ENCODE measurements at regions not wholly inside any gene's neighbourhood (a gene's known extent, or its start where the extent isn't known, plus 50 kb on each side); places are given as distances from the start of the nearest gene placed in this dataset.

DNA sequence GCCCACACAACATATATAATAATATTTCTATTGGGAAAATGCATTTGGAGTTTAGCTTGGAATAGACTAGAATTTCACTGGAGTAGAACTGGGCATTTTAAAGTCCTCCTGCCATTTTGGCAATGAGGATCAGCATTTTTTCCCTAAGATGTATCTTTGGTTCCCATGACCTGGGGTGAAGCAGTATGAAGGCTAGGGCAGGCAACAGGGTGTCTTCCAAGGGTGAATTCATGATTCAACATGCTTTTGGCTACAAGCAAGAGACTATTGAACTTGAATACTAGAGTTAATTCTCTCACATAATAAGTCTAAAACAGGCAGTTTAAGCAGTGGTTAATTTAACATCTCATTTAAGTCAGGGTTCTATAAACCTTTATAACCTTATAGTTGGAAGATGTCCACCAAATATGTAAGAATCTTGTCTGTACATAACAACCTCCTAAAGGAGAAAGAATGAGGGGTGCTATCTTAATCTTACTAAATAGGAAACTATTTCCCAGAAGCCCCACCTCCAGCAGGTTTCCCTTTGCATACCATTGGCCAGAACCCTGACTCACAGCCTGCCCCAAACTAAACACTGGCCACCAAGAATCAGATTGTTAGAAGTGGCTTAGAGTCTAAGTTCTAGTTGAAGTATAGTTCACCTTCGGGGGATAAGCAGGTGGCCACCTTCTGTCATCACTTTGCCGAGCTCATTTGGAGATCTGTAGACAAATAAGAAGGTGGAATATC, 96.0 kb upstream of the PRPS1L1 start:
- TF ChIP-seq, protein P1, sequence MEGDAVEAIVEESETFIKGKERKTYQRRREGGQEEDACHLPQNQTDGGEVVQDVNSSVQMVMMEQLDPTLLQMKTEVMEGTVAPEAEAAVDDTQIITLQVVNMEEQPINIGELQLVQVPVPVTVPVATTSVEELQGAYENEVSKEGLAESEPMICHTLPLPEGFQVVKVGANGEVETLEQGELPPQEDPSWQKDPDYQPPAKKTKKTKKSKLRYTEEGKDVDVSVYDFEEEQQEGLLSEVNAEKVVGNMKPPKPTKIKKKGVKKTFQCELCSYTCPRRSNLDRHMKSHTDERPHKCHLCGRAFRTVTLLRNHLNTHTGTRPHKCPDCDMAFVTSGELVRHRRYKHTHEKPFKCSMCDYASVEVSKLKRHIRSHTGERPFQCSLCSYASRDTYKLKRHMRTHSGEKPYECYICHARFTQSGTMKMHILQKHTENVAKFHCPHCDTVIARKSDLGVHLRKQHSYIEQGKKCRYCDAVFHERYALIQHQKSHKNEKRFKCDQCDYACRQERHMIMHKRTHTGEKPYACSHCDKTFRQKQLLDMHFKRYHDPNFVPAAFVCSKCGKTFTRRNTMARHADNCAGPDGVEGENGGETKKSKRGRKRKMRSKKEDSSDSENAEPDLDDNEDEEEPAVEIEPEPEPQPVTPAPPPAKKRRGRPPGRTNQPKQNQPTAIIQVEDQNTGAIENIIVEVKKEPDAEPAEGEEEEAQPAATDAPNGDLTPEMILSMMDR (IDR thresholded peaks at IDR 0.05; ENCODE audit: low read depth, low read length): no peak
- TF ChIP-seq POLR2A (IDR thresholded peaks at IDR 0.05; ENCODE audit: extremely low read depth, insufficient read length) (no peak), MAX (IDR thresholded peaks at IDR 0.05; ENCODE audit: low read depth, low read length) (no peak), MYC (IDR thresholded peaks at IDR 0.05; ENCODE audit: low read depth, low read length) (no peak)

Measured in NB4 (cell line).